GM21360 (cell line): ENCODE measurements at regions not wholly inside any gene's neighbourhood (a gene's known extent, or its start where the extent isn't known, plus 50 kb on each side); places are given as distances from the start of the nearest gene placed in this dataset.

Experiments used
- ATAC-seq: cut with Tn5 transposase; IDR thresholded peaks from one replicate; pipeline ENCODE4 v1.9.1; 2021; ENCODE audit warnings: mild to moderate bottlenecking, moderate library complexity; ENCODE audit not compliant: unreplicated experiment

DNA sequence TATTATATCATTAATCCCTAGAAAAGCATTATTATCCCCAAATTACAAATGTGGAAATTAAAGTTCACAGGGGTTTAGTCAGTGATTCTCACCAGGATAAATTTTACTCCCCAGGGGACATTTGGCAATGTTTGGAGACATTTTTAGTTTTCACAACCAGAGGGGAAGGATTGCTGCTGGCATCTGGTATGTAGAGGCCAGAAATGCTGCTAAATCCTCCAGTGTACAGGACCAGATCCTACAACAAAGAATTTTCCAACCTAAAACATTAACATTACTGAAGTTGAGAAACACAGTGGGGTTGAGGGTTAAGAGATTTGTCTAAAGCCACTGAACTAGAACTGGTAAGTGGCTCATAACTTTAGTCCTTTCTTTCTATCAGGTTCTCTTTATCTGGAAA lies 162.0 kb upstream of the SYT6 start:
- no peak for ATAC-seq

DNA sequence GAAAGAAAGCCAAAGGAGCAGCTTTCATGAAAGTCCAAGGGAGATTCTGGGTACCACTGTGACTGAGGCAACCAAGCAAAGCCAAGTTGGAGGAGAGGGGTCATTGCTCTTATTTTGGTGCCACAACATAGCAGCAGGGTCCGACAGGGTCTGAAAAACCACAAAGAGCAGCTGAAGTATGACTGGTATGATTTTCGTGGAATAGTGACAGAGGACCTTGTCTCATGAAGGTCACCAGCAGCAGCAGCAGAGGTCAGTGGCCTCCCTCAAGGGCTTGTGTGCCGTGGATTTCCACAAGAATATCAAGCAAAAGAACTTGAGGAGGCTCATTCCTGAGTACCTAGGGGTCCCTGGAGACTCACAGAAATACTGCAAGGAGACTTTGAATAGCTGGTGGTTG lies 160.9 kb upstream of the SYT6 start:
- no peak for ATAC-seq

DNA sequence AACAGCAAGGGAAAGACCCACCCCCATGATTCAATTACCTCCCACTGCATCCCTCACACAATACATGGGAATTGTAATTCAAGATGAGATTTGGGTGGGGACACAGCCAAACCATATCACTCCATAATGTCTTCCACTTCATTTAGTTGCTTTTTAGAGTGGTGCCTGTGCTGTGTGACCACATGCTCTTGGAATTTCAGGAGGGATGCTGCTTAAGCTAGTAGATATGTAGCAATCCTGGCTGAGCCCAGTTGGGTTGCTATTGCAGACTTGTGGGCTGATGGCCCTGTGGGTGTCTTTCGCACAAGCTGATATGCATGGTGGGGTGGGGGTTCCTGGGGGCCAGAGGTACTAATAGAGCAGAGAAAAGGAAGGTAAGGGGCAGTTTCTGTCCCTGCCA lies 160.4 kb upstream of the SYT6 start:
- no peak for ATAC-seq

DNA sequence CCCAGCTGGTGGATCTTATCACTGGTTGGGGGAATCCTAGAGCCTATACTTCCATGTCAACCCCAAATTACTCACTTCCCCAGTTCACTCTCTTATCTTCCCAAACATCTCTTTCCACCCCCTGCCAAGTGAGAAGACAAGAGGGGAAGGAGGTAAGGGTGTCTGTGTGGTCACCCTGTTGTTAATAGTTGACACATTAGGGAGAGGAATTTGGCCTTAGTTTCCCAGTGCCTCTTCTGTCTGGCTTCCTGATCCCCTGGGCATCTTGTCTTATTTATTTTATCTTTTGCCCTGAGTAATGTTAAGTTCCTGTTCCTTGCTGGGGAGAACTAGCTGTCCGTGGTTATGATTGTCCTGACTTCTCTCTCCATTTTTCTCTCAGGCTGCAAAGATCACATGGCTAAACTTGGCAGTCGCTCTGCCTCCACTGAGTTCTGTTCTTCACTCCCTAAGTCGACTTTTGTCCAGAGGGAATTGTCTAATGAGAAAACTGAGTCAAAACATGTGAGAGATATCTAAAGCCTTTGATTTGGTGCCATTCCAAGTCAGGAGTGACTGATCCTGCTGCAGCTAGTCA lies 157.1 kb upstream of the SYT6 start:
- no peak for ATAC-seq

DNA sequence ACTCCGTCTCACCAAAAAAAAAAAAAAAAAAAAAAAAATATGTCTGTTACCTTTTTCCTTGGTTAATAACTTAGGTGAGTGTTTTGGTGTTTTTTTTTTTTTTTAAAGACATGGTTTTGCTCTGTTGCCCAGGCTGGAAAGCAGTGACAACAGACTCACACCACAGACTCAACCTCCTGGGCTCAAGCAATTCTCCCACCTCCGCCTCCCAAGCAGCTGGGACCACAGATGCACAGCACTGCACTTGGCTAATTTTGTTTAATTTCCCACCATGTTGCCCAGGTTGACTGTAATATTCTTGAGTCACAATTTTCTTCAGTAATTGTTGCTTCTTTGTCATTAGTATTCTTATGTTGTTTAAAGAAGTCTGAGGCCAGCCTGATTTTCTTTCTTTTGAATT lies 149.2 kb upstream of the SYT6 start:
- no peak for ATAC-seq

DNA sequence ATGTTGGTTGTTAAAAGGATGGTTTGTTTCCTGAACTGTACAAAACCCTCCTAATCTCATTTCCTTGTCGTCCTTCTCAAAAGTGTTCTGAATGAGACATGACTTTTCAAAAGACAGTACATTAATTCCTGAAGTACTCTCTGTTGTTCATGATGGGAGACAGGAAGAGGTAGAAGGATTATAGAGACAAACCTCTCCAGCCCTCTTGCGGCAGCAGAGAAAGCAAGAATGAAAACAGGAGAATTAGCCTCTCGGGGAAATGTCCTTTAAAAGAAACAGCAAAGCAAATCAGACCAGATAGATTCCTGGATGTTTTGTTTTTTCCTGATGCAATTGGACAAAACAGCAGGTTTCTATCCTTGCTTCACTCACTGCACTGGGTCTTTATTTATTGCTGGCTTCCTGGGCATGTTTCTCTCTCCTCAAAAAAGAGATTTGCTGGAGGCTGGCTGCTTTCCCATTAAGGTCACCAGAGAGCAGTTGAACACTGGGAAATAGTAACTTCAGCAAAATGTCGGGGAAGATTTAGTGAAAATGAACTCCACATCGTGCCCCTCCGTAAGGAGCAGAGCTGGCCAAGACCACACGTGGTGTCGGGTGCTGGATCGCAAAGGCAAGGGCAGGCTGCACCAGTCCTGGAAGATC lies 145.8 kb upstream of the SYT6 start:
- no peak for ATAC-seq

DNA sequence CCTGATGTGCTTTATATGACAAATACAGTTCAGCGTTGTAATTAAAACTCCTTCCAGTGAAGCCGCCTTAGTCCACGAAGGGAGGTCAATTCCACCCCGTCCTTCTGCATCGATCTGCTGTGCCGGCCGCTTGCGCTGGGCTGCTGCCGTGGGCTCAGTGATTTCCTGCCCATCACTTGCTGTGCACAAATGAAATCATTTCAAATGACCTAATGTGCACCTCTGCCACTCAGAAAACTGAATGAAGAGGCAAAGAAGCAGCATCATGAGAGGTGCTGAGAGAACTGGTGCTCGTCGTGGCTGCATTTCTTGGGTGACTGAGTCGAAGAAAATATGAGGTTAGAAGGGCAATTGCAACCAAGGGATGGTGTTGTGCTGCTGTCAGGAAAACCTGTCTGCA lies 144.3 kb upstream of the SYT6 start:
- ATAC-seq, result no peak

DNA sequence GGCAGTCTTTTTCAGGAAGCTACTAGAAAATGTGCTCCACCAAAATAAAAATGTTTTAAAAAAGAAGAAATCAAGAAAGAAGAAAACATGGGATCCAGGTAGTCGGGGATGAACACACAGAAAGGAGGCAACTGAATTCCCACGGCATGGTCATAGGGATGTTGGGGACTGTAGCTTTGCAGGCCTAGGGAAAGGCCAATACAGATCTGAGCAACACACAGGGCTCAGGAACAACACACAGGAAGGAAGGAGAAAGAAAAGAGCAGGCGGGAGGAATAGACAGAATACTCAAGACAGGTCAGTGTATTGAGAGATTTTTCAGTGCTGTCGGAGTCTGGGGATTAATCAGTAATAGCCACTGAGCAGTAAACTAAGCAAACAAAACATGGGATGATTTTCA lies 142.7 kb upstream of the SYT6 start:
- ATAC-seq, result no peak

DNA sequence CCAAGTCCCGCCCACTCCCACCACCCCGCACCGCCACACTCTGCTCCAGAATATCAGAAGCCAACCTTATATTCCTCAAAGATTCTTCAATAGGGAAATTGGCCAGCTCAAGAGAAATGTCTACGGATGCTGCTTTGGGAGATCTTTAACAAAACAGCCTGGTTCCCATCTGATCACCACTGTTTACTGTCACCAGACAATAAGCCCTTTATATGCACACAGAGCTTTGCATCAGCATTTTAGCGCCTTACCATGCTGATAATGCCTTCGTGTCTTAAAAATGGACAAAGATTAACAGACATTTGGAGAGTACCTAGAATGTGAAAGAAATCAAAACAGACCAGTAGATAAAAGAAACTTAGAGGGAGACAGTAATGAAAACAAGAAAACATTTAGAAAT lies 141.7 kb upstream of the SYT6 start:
- ATAC-seq, result no peak

DNA sequence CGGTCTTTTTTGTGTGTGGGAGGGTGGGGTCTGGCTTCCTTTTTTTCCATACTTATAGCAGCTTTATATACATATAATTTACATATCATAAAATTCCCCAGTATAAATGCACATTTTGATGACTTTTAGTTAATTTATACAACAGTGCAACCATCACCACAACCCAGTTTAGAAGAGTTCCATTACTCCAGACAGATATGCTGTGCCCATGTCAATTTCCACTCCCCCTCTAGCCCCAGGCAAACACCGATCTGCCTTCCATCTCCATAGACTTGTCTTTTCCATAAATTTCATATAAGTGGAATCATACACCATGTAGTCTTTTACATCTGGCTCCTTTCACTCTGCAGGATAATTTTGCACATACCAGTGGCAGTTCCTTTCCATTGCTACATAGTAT lies 139.2 kb upstream of the SYT6 start:
- ATAC-seq, result no peak

DNA sequence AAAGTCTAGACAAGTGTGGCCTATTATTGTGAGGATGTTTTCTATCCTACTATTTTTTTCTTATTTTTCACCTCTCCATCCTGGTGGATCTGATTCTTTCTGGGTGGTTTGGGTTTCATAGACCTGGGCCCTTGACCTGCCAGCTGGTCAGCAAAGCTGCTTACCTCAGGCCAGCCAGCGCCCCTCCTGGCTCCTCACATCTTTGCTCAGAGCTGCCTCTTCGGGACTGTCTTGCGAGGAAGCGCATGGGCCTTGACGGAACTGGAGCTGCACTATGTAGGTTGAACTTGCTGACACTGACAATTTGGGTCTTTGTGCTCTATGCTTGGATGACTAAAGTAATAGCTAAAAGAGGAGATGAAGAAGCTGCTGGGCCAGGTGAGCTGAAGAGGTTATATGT lies 138.5 kb upstream of the SYT6 start:
- no peak for ATAC-seq

DNA sequence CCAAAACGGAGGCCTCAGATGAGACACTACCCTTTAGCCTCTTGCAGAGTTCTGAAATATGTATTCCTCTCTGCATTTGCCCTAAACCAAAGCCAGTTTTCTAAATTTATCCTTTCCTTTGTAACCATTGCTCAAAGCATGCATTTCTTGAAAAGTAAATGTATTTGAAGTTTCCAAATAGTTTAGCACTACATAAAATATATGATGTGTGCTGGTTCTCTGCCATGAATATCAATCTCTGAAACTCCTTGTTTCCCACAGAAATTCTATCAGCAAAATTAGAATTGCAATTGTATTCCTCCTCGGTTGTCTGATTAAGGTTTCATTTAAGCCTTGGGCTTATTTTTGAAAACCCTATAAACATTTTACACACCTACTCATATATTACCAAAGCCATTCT lies 137.1 kb upstream of the SYT6 start:
- no peak for ATAC-seq

DNA sequence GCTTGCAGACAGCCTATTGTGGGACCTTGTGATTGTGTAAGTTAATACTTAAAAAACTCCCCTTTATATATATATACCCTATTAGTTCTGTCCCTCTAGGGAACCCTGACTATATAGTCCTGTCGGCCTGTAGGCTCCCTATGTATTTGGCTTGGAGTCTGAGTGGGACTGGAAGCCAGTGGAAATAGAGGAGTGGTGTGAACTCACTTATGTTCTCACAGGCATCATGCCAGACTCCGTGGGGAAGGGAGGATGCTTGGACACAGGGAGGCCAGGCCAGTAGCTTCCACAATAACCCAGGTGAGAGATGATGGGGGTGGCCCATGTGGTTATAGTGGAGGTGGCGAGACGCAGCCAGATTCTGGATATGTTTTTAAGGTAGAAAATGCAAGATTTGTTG lies 136.7 kb upstream of the SYT6 start:
- no peak for ATAC-seq

DNA sequence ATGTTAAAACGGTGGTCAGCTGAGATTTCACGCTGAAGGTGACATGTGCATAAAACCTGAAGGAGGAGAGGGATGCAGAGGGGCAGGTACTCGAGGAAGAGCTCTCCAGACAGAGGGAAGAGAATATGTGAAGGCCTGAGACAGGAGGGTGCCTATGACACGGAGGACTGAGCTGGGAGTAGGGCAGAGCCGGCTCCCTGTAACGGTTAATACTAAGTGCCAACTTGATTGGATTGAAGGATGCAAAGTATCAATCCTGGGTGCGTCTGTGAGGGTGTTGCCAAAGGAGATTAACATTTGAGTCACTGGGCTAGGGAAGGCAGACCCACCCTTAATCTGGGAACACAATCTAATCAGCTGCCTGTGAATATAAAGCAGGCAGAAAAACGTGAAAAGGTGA lies 136.2 kb upstream of the SYT6 start:
- ATAC-seq, result no peak

DNA sequence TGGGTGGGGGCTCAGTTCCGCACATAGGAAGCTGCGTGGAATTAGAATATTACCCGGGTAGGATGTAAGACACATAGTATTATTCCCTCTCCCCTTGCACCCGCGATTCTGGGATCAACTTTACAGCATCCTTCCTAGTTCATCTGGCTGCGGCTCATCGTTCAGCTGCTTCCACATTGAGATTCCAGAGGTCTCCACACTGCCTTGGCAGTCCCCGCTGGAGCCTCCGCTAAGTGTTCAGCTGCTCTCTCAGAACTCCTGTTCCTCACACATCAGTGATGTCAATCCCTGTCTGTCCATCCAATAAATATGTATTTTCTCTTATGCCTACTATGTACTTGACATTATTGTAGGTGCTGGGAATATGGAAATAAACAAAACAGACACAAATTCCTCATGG lies 135.6 kb upstream of the SYT6 start:
- no peak for ATAC-seq

DNA sequence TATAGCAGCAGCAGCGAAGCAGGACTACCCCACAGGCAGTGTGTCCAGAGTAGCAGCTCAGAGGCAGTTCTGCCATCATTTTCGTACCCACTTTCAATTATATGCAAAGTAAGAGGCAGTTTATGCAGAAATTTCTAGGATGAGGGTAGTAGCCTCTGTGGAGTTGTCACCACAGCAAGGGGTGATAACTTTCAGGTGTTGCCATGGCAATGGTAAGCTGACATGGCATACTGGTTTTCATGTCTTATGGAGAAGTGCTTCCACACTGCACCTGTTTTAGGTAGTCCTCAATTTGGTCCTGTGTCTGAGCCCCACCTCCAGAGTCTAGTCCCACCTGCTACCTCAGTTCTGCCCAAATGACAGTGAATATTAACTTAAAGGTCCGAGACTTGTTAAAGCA lies 133.3 kb upstream of the SYT6 start:
- ATAC-seq, result no peak

DNA sequence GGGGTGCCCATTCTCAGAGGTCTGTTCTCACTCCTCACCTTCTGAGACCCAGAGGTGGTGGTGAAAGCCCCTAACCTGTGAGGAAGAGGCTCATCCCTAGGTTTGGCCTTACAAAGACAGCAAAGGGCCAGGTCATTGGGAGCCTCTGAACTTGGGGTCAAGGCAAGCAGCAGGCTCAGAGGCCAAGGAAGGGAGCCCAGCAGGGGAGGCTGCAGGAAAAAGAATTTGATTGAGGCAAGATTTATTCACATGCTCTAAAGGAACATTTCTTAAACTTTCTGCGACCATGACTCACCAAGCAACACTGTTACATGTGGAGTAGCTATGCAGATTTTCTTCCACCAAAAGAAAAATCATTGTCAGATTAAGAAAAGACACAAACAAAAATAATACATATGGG lies 132.5 kb upstream of the SYT6 start:
- no peak for ATAC-seq

DNA sequence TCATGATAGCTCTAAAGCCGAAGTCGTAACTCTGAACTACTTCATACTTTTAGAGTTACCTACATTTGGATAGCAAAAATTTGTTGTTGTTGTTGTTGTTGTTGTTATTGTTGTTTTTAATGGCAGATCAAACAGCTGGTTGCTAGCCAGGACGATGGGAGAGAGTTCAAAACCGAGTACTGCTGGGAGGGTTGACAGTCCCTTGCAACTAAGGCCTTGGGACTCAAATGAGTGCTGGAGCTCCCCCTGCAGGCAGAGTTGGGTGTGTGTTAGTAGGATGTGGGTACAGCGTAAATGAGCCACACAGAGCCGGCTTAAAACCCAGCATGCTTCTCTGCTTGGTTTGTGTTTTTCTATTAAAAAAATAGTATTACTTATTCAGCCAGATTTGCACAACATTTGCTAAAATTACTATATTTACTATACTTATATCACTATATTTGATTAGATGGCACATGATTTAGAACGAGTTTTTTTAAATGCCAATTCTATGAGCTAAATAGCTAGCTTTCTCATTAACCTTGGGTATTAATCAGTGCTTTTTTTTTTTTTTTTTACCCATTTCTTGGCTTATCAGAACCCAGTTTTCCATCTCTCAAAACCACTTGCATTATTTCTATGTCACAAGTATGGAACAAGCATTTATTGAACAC lies 129.2 kb upstream of the SYT6 start:
- ATAC-seq, result peak; percentile 70

DNA sequence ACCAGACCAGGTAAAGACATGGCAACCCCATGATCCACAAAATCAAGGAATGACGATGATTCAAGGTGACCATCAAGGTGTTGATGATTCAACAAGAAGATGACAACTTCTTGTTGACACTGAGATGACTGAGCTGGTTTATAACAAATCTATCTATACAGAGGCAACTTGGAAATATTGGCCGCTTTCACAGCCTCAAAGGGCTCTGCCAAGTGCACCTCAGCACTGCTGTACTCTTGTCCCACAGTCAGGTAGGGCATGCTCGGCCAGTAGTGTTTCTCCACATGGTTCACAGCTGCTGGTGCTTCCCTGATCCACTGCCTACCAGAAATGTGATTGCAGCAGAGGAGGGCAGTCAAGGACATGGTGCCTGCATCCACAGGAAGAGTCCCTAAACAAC lies 125.2 kb upstream of the SYT6 start:
- no peak for ATAC-seq

DNA sequence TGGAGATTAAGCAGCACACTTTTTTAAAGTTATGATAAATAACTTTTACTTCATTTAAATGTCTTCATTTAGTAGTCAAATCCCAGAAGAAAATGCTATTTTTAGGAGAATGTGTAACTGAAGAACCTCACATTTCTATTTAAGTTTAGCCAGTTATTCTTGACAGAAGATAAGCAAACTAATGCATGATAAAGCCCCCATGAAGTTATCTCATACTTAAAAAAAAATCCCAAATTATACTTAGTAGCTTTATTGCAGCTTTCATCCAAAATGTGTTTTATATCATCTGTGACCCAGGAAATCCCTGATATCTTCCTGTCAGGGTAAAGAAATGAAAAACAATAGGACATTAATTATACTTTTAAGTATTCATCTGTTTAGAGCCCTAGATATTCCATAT lies 124.8 kb upstream of the SYT6 start:
- no peak for ATAC-seq

DNA sequence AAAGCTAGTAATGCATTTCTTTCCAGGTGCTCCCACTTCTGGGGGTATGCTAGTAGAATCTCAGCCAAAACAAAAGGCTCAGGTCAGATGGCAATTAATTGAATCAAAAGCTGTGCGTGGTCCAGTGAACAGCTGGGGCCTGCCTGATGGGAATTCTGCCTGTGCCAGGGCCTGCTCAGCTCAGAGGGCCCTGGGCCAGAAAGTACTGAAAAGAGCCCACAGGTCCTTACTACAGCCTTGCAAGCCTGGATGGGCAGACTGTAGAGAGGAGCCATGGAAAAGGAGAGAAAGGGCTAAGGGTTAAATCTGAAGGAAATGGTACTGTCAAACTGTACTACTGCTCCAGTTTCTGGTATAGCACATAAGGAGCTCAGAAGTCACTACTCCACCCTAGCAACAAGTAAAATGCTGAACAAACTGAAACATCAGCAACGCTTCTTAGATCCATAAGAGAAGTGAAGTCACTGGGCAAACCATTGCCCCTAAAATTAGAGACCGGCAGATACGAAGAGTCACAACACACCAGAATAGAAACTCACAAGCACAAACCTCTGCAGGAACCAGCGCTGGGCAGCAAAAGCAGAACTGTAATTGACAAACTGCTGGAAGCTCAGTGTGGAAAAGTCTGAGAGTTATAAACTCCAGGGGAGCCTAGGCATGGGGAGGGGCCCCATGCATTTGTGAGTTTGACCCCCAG lies 121.1 kb upstream of the SYT6 start:
- no peak for ATAC-seq

DNA sequence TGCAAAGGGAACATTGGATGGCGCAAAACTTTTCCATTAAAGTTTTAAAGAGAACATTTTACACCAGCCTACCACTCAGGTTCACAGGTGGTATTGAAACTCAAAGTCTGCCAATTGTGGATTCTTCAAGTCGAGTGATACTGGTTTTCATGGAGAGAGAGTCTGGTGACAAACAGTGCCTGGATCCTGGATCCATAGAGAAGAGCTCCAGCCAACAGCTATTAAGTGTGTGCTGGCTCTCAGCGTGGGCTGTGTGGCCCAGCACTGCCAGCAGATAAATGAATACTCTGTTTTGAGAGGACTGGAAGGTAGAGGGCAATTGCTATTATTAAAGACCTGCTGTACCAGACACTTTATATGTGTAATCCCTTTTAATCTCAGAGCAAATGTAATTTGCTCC lies 118.9 kb upstream of the SYT6 start:
- ATAC-seq, result no peak
